NOMO-1 (cell line): ENCODE measurements at regions not wholly inside any gene's neighbourhood (a gene's known extent, or its start where the extent isn't known, plus 50 kb on each side); places are given as distances from the start of the nearest gene placed in this dataset.

Experiments used
- DNase-seq, 2 experiments: peaks; one replicate each; lab custom pipeline; 2025; ENCODE audit not compliant: unreplicated experiment in 2 of 2; lab: John Stamatoyannopoulos, UW

- no peak for DNase-seq
These were observed 63.4 kb upstream of the PPP2R5A start for GRCh38 chr1:212221801-212222200.

DNA sequence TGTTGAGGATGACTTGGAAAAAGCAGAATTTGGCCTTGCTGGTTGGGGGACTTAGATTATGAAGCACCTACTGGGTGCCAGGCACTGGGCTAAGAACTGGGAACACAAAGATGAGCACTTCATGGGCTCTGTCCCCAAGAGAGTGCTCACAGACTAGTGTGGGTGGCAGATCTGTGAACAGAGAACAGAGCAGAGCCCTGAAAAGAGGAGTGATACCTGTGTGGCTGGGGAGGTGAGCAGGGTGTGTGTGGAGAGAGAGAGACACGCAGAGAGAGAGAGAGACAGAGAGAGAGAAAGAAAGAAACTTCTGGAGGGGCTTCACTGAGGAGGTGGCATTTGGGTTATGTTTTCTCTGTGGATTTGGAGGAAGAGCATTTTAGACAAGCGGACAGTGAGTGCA, 61.1 kb upstream of the PPP2R5A start:
- no peak for DNase-seq

DNA sequence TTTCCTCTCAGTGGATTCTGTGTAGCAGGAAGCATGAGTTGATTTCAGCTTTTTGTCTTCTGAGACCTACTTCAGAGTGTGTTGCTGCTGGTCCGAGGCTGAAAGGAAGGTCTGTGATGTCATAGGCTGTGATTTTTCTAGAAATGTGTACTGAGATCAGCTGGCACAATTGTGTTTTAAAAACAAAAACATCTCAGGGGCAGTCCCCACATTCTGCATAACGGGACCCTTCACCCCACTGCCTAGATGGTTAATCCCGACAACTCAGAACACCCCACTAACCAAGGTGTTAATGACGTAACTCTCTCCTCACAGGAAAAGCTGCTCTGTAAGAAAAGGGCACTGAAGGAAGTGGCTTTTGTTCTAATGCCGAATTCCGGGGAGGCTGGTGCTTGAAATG, 59.8 kb upstream of the PPP2R5A start:
- DNase-seq = no peak

- DNase-seq = no peak
These were observed 59.3 kb upstream of the PPP2R5A start for GRCh38 chr1:212225871-212226302.

DNA sequence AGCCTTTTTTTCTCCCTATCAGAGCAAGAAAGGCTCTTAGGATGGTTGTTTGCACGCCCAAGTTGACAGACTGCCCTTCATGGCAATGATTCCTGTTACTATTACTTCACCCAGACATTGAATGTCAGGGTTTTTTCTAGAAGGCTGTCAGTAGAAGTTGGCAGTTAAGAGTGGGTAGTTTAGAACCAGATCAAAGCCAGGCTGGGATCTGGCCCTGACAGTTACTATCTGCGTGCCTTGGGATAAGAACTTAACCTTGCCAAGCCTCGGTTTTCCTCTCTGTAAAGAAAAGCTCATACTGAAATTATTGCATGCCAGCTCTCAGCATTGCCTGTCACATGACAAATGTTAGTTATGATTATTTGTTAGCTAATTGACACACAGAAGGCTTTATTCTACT, 58.7 kb upstream of the PPP2R5A start:
- DNase-seq = no peak

GRCh38 chr1:212228076-212228475, 57.1 kb upstream of the PPP2R5A start:
- DNase-seq = no peak

DNA sequence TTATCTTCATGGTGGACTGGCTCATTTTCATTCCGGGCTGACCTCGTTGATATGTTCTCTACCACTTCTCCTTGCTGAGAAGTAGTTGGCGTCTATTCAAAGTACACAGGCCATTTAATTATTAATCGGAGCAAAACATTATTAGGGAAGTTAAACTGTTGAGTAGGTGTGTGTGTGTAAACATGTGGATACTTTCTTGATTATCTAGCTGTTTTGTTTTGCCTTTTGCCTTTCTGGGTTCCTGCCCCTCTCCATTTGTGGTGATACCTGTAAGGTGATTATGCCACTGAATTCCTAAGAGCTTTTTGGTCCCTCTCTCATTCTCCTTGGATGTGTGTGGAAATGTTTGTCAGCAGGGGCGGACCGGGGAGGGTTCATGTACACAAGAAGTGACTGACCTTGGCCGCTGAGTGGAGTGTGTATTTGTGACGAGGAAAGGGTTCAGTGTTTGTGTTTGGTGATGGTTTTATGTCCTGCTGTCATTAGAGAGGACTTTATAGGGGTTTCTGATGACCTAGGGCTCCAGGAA, 56.6 kb upstream of the PPP2R5A start:
- DNase-seq = no peak

DNA sequence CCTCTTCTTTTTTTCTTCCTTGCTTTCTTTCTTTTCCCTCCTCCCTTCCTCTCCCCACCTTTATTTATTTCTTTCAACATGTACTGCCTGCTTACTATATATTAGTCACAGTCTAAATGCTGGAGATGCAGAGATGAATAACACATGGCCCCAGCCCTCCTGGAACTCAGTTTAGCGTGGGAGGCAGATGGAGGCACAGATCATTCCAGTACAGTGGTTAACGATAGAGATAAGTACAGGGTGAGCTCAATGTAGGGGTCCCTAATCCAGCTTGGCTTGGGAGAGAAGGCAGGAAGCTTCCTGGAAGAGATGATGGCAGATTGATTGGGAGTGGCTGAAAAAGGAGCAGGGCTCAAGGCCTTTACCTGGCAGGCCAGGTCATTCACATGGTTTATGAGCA, 55.6 kb upstream of the PPP2R5A start:
- DNase-seq = no peak

DNA sequence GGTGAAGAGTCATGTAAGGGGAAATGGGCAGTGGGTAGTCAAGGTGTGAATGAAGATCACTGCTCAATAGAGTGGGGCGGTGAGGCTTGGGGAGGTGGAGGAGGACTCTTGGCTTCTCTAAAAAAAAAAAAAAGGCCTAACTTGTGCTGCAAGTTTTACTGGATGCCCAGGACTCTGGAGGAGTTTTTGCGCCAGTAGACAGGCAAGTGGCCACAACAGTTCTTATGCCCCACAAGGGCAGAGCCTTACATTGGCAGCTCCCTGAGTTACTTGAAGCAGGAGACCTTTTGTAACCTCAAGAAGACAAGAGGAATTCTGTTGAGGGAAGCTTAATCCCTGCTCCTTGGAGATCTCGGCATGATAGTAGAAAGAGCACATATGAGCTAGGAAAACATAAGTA, 54.9 kb upstream of the PPP2R5A start:
- DNase-seq = no peak

DNA sequence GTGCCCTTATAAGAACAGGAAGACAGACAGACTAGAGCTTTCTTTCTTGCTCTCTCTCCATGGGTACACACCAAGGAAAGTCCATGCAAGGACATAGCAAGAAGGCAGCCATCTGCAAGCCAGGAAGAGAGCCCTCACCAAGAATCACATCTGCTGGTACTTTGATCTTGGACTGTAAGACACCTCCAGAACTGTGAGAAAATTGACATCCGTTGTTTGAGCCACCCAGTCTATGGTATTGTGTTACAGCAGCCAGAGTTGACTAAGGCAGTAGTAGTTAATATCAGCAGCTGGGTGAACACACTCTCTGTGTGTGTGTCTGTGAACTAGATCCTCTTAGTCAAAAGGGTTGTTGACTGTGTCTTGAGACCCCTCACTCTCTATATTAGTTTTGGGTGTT, 53.8 kb upstream of the PPP2R5A start:
- DNase-seq = no peak

DNA sequence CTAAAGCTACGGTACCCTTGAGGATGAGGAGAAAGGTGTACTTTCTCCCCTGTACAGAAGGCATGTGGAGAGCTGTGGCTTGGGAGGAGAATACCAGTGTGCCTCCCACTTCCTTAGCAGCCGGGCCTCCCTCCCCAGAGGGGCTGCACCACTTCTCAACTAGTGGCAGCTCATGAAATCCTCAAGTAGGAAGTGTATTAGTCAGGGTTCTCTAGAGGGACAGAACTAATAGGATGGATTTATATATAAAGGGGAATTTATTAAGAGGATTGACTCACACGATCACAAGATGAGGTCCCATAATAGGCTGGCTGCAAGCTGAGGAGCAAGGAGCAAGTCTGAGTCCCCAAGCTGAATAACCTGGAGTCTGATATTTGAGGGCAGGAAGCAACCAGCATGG, 53.1 kb upstream of the PPP2R5A start:
- peak; percentile 10 to 32 for DNase-seq

DNA sequence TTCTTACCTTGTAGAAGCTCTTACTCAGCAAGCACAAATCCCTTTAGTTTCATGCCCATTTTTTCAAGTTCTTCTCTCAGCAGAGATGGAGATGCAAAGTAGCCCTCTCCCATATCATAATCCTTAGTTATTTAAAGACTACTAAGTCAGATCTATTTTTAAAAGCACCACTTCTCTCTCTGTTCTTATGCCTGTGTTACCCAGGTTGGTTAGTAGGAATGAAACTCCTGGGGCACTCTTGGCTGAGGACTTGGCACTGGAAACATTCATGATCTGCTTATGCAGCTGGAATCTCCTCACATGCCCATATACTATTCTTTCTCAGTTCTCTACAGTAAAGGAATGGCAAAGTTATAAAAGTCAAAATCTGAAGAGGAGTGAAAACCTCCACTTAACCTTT, 51.9 kb upstream of the PPP2R5A start:
- no peak for DNase-seq

DNA sequence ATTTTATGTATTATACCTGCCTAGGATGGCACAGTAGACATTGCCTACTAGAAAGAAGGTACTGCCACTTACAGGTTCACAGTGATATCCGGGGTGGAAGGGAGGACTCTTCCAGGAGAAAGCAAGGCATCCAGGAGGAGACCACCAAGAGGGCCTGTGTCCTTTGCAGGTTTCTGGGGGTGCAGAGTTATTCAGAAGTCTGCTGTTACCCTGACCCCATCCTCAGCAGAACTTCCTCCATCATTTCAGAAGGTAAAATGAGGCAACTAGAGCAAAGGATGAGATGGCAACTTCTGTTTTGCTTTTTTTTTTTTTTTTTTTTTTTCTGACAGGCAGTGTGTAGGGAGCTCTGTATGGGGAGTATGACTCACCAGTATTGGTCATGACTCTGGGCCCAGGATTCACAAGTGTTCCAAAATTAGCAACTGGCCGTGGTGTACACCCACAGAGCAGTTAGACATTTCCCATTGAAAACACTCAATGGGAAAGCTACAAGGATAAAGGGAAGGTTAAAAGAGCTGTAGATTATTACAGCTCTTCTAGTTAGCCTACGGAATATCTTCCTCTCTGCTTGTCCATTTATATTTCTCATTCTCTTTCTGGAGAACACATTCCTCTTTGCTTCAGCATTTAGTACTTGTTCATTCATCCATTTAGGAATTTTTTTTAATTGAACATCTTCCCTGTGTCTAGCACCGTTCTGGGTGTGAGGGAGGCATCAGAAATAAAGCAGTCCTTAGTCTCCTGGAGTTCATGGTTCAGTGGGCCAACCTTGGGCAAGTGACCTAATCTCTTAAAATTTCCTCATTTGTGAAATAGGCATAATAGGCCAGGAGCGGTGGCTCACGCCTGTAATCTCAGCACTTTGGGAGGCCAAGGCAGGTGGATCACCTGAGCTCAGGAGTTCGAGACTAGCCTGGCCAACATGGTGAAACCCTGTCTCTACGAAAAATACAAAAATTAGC, 50.5 kb upstream of the PPP2R5A start:
- DNase-seq = peak; percentile 76 to 90
